K562 (cell line): ENCODE measurements at regions not wholly inside any gene's neighbourhood (a gene's known extent, or its start where the extent isn't known, plus 50 kb on each side); places are given as distances from the start of the nearest gene placed in this dataset.

ENCODE experiments used
- ATAC-seq: fragments of 200-7000 bp; cut with Tn5 transposase; 3 replicates; pipeline ENCODE4 v1.9.1; 2020; ENCODE audit warnings: moderate library complexity
- BruUV-seq: library from RNA; stranded (reverse); fragments of 400-500 nt; replicated peaks from 2 replicates; lab custom pipeline; 2021; lab: Mats Ljungman, UMichigan
- CTCF ChIA-PET: fragments of 300-600 bp; formaldehyde crosslinking; extraction: SDS; loops from one replicate; lab custom pipeline; 2021; ENCODE audit warnings: low intra/inter-chr PET ratio; lab: Yijun Ruan, JAX
- POLR2A ChIA-PET: fragments of 300-600, 350-650 bp; sonication (Branson Sonifier 250); formaldehyde crosslinking; extraction: SDS; loops from one replicate; lab custom pipeline; 2021; ENCODE audit warnings: antibody characterized with exemption, inconsistent platforms; lab: Yijun Ruan, JAX
- DNase-seq, 4 experiments: peaks; one replicate each; pipeline versions ENCODE4 v3.0.0 to v3.0.0-alpha.2; 2011 to 2018; ENCODE audit warnings: low spot score in 3 of 4, mixed read lengths in 3 of 4; ENCODE audit errors: extremely low read depth in 1 of 4
- FAIRE-seq: peaks from 2 replicates; lab custom pipeline; 2011; peaks lifted over from hg19 to GRCh38; lab: Jason Lieb, UNC
- H2AFZ ChIP-seq: 2 replicates; pipeline ENCODE4 v1.6.0; 2011; ENCODE audit warnings: low read depth, low read length, control low read depth, inconsistent platforms
- H3K27ac ChIP-seq: fragments of 200-600 bp; 3 replicates; pipeline ENCODE4 v1.8.0; 2011; ENCODE audit warnings: low read depth, mild to moderate bottlenecking, control low read depth, inconsistent platforms, low read length, moderate library complexity, mixed read lengths; ENCODE audit errors: extremely low read depth
- H3K27me3 ChIP-seq, 2 experiments: fragments of 300-600 bp in 1 of 2; 2 replicates in 1 of 2; 3 replicates in 1 of 2; pipeline versions ENCODE4 v1.6.0 to v1.8.0; 2011; ENCODE audit warnings: inconsistent platforms in 2 of 2, low read length in 2 of 2, mild to moderate bottlenecking in 1 of 2, mixed read lengths in 1 of 2, moderate library complexity in 1 of 2; ENCODE audit not compliant: control insufficient read depth in 2 of 2, insufficient read depth in 2 of 2
- H3K36me3 ChIP-seq: fragments of 300-600 bp; 3 replicates; pipeline ENCODE4 v1.8.0; 2011; ENCODE audit warnings: mild to moderate bottlenecking, low read length, inconsistent platforms; ENCODE audit not compliant: control insufficient read depth, insufficient read depth
- H3K4me1 ChIP-seq, 2 experiments: fragments of 200-600 bp in 1 of 2; replicated peaks in 1 of 2; 2 replicates in 1 of 2; 3 replicates in 1 of 2; pipeline versions ENCODE4 v1.5.1 to v1.8.0; 2011; ENCODE audit warnings: inconsistent platforms in 2 of 2, low read length in 2 of 2, mild to moderate bottlenecking in 1 of 2, mixed read lengths in 1 of 2, moderate library complexity in 1 of 2; ENCODE audit not compliant: control insufficient read depth in 2 of 2, insufficient read depth in 2 of 2
- H3K4me2 ChIP-seq: 2 replicates; pipeline ENCODE4 v1.6.1; 2011; ENCODE audit warnings: low read length, control low read depth, inconsistent platforms, mixed read lengths; ENCODE audit not compliant: insufficient read depth
- H3K4me3 ChIP-seq: fragments of 200-600 bp; sonication (generic), shearing (Covaris generic); 2 replicates; pipeline ENCODE4 v1.5.1; 2016; ENCODE audit warnings: control low read depth, inconsistent platforms
- H3K79me2 ChIP-seq: fragments of 200-600 bp; 3 replicates; pipeline ENCODE4 v1.8.0; 2011; ENCODE audit warnings: low read length, inconsistent platforms; ENCODE audit not compliant: control insufficient read depth, insufficient read depth
- H3K9ac ChIP-seq, 2 experiments: 2 replicates each; pipeline versions ENCODE4 v1.6.0 to v1.6.1; 2011; ENCODE audit warnings: low read depth in 2 of 2, low read length in 2 of 2, control low read depth in 1 of 2, inconsistent platforms in 1 of 2, mild to moderate bottlenecking in 1 of 2, mixed read lengths in 1 of 2; ENCODE audit not compliant: insufficient read depth in 1 of 2
- H3K9me1 ChIP-seq: one replicate; pipeline ENCODE4 v1.6.0; 2011; ENCODE audit warnings: inconsistent platforms, mild to moderate bottlenecking, low read length, moderate library complexity; ENCODE audit not compliant: control insufficient read depth, insufficient read depth
- H3K9me3 ChIP-seq: replicated peaks from 2 replicates; pipeline ENCODE4 v1.5.1; 2011; ENCODE audit warnings: low read depth, low read length, inconsistent platforms; ENCODE audit not compliant: control insufficient read depth, insufficient read depth
- H4K20me1 ChIP-seq: replicated peaks from 2 replicates; pipeline ENCODE4 v1.6.1; 2011; ENCODE audit warnings: low read length, inconsistent platforms, mixed read lengths; ENCODE audit not compliant: control insufficient read depth, insufficient read depth
- ATF2 ChIP-seq: sonication (generic); formaldehyde crosslinking; IDR thresholded peaks from 2 replicates; pipeline ENCODE4 v1.8.1; 2022; ENCODE audit warnings: missing genetic modification reagents
- BCL6 ChIP-seq: fragments of 250-450 bp; sonication (Bioruptor Pico); IDR thresholded peaks from 2 replicates; pipeline ENCODE4 v1.4.0; 2020
- CEBPG ChIP-seq, 3 experiments: fragments of 200-800 bp in 1 of 3; sonication (Bioruptor generic) in 1 of 3; sonication (generic) in 1 of 3; formaldehyde crosslinking in 1 of 3; IDR thresholded peaks in 2 of 3; conservative IDR thresholded peaks in 1 of 3; 2 replicates each; pipeline versions ENCODE4 v1.6.1 to v1.8.0; 2016 to 2022; ENCODE audit warnings: missing compliant biosample characterization in 2 of 3, missing genetic modification characterization in 2 of 3, mild to moderate bottlenecking in 1 of 3, missing genetic modification reagents in 1 of 3
- CHCHD3 ChIP-seq: fragments of 250-450 bp; sonication (Bioruptor Pico); IDR thresholded peaks from 2 replicates; pipeline ENCODE4 v2.1.2; 2022; ENCODE audit warnings: mild to moderate bottlenecking
- CHD2 ChIP-seq: IDR thresholded peaks from 2 replicates; pipeline ENCODE4 v1.6.1; 2011; ENCODE audit warnings: low read depth, low read length
- ESRRB ChIP-seq: fragments of 250-450 bp; sonication (Bioruptor Pico); IDR thresholded peaks from 2 replicates; pipeline ENCODE4 v1.5.0; 2020; ENCODE audit warnings: mild to moderate bottlenecking, moderate library complexity, borderline replicate concordance
- FIP1L1 ChIP-seq: fragments of 200-400 bp; formaldehyde crosslinking; IDR thresholded peaks from 2 replicates; pipeline ENCODE4 v1.6.1; 2018; ENCODE audit warnings: mild to moderate bottlenecking, low read depth, low read length; ENCODE audit not compliant: poor library complexity, severe bottlenecking
- FOXP1 ChIP-seq: sonication (generic); formaldehyde crosslinking; IDR thresholded peaks from 2 replicates; pipeline ENCODE4 v1.8.0; 2022; ENCODE audit warnings: mild to moderate bottlenecking, missing genetic modification reagents
- HCFC1 ChIP-seq: IDR thresholded peaks from 2 replicates; pipeline ENCODE4 v1.6.1; 2012; ENCODE audit warnings: low read depth, low read length, improper control_type of control experiment
- HMG20A ChIP-seq: fragments of 450-650 bp; formaldehyde crosslinking; conservative IDR thresholded peaks from 2 replicates; pipeline ENCODE4 v1.4.0; 2020; ENCODE audit warnings: mild to moderate bottlenecking, mixed read lengths
- MLLT1 ChIP-seq, 2 experiments: fragments of 450-650 bp; IDR thresholded peaks; 2 replicates each; pipeline ENCODE4 v1.6.1; 2016
- RBM14 ChIP-seq: fragments of 200-400 bp; formaldehyde crosslinking; IDR thresholded peaks from 2 replicates; pipeline ENCODE4 v1.6.1; 2018; ENCODE audit warnings: low read depth, mild to moderate bottlenecking, low read length, moderate library complexity, borderline replicate concordance; ENCODE audit not compliant: insufficient read depth
- RBM22 ChIP-seq: fragments of 200-400 bp; formaldehyde crosslinking; IDR thresholded peaks from 2 replicates; pipeline ENCODE4 v1.6.1; 2018; ENCODE audit warnings: low read length, low read depth; ENCODE audit not compliant: poor library complexity, severe bottlenecking
- SIN3B ChIP-seq: fragments of 450-650 bp; IDR thresholded peaks from 2 replicates; pipeline ENCODE4 v1.6.1; 2017; ENCODE audit warnings: low read depth, mild to moderate bottlenecking, moderate library complexity
- SNAPC5 ChIP-seq: fragments of 250-450 bp; sonication (Bioruptor Pico); IDR thresholded peaks from 2 replicates; pipeline ENCODE4 v1.8.0; 2021; ENCODE audit warnings: moderate library complexity, mild to moderate bottlenecking, inconsistent platforms
- SOX6 ChIP-seq: fragments of 450-650 bp; IDR thresholded peaks from 2 replicates; pipeline ENCODE4 v1.6.1; 2014; ENCODE audit warnings: mild to moderate bottlenecking
- TCF7L2 ChIP-seq: fragments of 150-350 bp; IDR thresholded peaks from 2 replicates; pipeline ENCODE4 v1.6.1; 2016; ENCODE audit warnings: low read depth, mild to moderate bottlenecking, low read length, moderate library complexity
- ZNF134 ChIP-seq: fragments of 250-450 bp; sonication (Bioruptor Pico); conservative IDR thresholded peaks from 2 replicates; pipeline ENCODE4 v1.4.0; 2020
- ZNF274 ChIP-seq: IDR thresholded peaks from 2 replicates; pipeline ENCODE4 v1.6.1; 2011; ENCODE audit warnings: low read depth, mild to moderate bottlenecking, low read length, moderate library complexity, borderline replicate concordance
- ZNF695 ChIP-seq: fragments of 450-650 bp; formaldehyde crosslinking; IDR thresholded peaks from 2 replicates; pipeline ENCODE4 v1.4.0; 2020; ENCODE audit warnings: mild to moderate bottlenecking, moderate library complexity
- WGBS: fragments of 100-300 bp; shearing (Covaris generic); methylation state at CpG from one replicate; pipeline ENCODE4 v1.1.6; 2016; ENCODE audit warnings: low coverage, mixed read lengths; ENCODE audit not compliant: insufficient coverage; ENCODE audit errors: missing lambda C conversion rate; 5-methylcytosine and 5-hydroxymethylcytosine counted together
- in situ Hi-C: fragments of 300-500 bp; cut with MboI; formaldehyde crosslinking; loops from 4 replicates; pipeline ENCODE4 v1.15.0; 2018; ENCODE audit warnings: inconsistent platforms, mixed read lengths
- intact Hi-C: fragments of 100-400 bp; cut with micrococcal nuclease; formaldehyde crosslinking; loops from 2 replicates; pipeline ENCODE4 v1.14.2; 2022

GRCh38 chr17:13410874-13411273, 190.9 kb downstream of the HS3ST3A1 start:
- WGBS: 21% methylated on average over 2 of the region's 2 CpGs
- in situ Hi-C loops (no loop called here), intact Hi-C loops (no loop called here)
- no peak overlapping the region for H3K9ac ChIP-seq
- H3K9me1 ChIP-seq: no peaks in the 10 kb centered on the region
- no TSS peak for BruUV-seq
- DNase-seq: no peak
- no peak overlapping the region for H3K4me3 ChIP-seq
- no peak overlapping the region for H2AFZ ChIP-seq
- no peaks in the 10 kb centered on the region for H4K20me1 ChIP-seq
- no peaks in the 10 kb centered on the region for H3K79me2 ChIP-seq
- peaks cover 0 to 1% of the 10 kb centered on the region in 2 experiments; a peak in 2 of 5 replicates for H3K4me1 ChIP-seq
- POLR2A ChIA-PET: no interaction called here
- TF ChIP-seq CEBPG (CRISPR knock-in tag; IDR thresholded peaks at IDR 0.05) (no peak), CEBPG (tag; conservative IDR thresholded peaks at IDR 0.05 in 1 of 2, IDR thresholded peaks at IDR 0.05 in 1 of 2) (no peak), SOX6 (no peak), TCF7L2 (no peak), BCL6 (CRISPR knock-in tag) (no peak), ZNF695 (CRISPR knock-in tag) (no peak), ZNF134 (CRISPR knock-in tag) (no peak), HCFC1 (no peak), FIP1L1 (no peak), CHCHD3 (CRISPR knock-in tag) (no peak), CHD2 (no peak), HMG20A (CRISPR knock-in tag) (no peak), MLLT1 (IDR thresholded peaks at IDR 0.05) (no peak), FOXP1 (CRISPR knock-in tag) (no peak), ATF2 (CRISPR knock-in tag) (no peak), RBM14 (no peak), SNAPC5 (no peak), SIN3B (no peak), ZNF274 (no peak), ESRRB (CRISPR knock-in tag) (no peak), RBM22 (no peak)
- no peaks in the 10 kb centered on the region for H3K27me3 ChIP-seq
- no peaks in the 10 kb centered on the region for H3K9me3 ChIP-seq
- FAIRE-seq: no peak
- no peaks in the 10 kb centered on the region for H3K36me3 ChIP-seq
- CTCF ChIA-PET: no interaction called here
- no peak overlapping the region for H3K4me2 ChIP-seq
- H3K27ac ChIP-seq: no peak overlapping the region
- no peak for ATAC-seq
